Left ventricle myocardium superior (tissue), 1 donor: ENCODE measurements at regions not wholly inside any gene's neighbourhood (a gene's known extent, or its start where the extent isn't known, plus 50 kb on each side); places are given as distances from the start of the nearest gene placed in this dataset.
"Not testable (repeated sequence)": the region's sequence is repeated elsewhere in the genome, so short reads cannot be mapped to it uniquely, and the experiment has no call there.

Experiments
- ATAC-seq: fragments of 200-7000 bp; cut with Tn5 transposase; one replicate; pipeline ENCODE4 v1.9.1; 2020; ENCODE audit warnings: mild to moderate bottlenecking, moderate library complexity
- DNase-seq: peaks from one replicate; pipeline ENCODE4 v3.0.0-alpha.2; 2020
- intact Hi-C: fragments of 100-400 bp; cut with micrococcal nuclease; formaldehyde crosslinking; loops from one replicate; pipeline ENCODE4 v1.11.0; 2022
- donor health status: DM: no; HTN: yes; CAD: no; lungs with severe emphysema.

GRCh38 chr12:67091204-67091603 is 178.0 kb upstream of the CAND1 start:
- DNase-seq (no peak), ATAC-seq (peak; percentile 13)
- intact Hi-C loops: no loop called here

DNA sequence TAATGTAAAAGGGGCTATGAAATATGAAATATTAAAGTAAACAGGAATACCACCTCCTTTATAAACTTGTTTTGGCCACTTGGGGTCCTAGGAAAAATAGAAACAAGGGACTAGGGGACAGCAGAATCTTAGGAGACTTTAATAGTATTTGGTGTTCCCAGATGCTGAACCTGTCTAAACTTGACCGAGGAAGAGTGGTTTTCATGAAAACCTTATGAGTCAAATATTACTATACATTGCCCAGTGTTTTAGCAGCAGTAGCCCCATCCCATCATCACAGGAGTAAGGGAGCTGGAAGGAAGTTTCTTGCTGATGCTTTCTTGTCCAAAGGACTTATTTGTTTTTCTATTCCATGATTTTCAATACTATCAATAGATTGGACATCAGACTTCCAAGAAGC is 177.5 kb upstream of the CAND1 start:
- ATAC-seq (no peak), DNase-seq (no peak)
- intact Hi-C loops: no loop called here

- ATAC-seq, intact Hi-C loops: not testable (repeated sequence)
These were observed 176.2 kb upstream of the CAND1 start for GRCh38 chr12:67092934-67093333.

GRCh38 chr12:67096533-67097318 is 172.4 kb upstream of the CAND1 start:
- intact Hi-C loops: no loop called here
- ATAC-seq: peak; percentile 58
- no peak for DNase-seq

More at GRCh38 chr12:67092934-67093333, 176.2 kb upstream of the CAND1 start:
- DNase-seq: not testable (repeated sequence)

GRCh38 chr12:67099858-67100257 is 169.3 kb upstream of the CAND1 start:
- ATAC-seq (peak; percentile 82), DNase-seq (peak; percentile 29)
- intact Hi-C loops: no loop called here

- DNase-seq (no peak), ATAC-seq (no peak)
- intact Hi-C loops: no loop called here
These were observed 165.6 kb upstream of the CAND1 start for GRCh38 chr12:67103521-67103920.

DNA sequence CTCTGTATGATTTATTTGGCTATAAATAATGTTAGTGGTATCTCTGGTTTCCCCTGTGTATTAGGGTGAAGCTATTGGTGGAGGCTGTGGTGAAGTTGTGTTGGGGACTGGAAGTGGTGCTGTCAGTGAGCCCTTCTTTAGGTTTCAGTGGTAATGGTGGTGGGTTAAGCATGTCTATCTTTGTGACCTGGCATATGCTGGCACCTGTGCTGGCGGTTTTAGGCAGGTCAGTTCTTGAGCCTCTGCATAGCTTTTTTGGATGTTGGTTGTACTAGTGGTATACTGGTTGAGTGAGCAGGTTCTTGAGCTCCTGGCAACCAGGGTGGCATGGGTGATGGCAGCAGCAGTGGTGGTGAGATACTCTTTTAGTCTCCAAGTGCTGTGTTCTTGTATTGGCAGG is 161.9 kb upstream of the CAND1 start:
- intact Hi-C loops: no loop called here
- DNase-seq (no peak), ATAC-seq (no peak)

DNA sequence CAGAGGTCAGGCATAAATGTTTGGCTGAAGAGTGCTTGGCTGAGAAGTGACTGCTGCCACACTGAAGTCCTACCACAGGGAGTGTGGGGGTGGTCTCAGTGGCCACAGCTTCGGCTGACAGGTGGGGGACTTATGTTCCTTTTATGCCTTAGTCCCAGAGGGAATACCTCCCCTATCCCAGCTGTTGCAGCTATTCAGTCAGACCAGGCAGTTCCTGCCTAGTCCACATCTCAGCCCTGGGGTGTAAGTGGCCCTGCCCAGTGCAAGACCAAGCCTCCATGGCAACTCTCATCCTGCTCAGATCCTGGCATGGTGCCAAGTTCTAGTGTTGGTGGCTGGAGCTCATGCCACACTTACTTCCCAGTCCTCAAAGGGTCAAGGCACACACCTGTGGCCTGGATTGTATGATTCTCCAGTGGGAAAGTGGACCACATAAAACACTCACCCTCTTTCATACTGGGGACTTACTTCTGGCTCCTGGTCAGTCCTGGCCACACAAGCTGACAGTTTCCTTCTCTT is 161.3 kb upstream of the CAND1 start:
- DNase-seq (no peak), ATAC-seq (no peak)
- intact Hi-C loops: no loop called here

DNA sequence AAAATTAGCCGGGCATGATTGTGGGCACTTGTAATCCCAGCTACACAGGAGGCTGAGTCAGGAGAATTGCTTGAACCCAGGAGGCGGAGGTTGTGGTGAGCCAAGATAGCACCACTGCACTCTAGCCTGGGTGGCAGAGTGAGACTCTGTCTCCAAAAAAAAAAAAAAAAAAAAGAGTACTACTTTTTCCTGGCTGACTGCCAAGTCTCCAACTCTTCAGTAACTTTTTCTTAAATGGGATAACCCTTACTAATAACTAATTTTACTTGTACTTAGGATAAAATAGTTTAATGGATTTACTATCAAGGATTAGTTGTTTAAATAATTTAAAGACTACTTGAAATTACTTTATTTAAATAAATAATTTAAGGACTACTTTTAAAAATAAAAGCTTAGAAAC is 158.8 kb upstream of the CAND1 start:
- ATAC-seq, DNase-seq, intact Hi-C loops: not testable (repeated sequence)

- no peak for ATAC-seq
- intact Hi-C loops: no loop called here
- no peak for DNase-seq
These were observed 158.0 kb upstream of the CAND1 start for GRCh38 chr12:67111182-67111581.

- DNase-seq: no peak
- intact Hi-C loops: no loop called here
- no peak for ATAC-seq
These were observed 156.6 kb upstream of the CAND1 start for GRCh38 chr12:67112586-67112985.

DNA sequence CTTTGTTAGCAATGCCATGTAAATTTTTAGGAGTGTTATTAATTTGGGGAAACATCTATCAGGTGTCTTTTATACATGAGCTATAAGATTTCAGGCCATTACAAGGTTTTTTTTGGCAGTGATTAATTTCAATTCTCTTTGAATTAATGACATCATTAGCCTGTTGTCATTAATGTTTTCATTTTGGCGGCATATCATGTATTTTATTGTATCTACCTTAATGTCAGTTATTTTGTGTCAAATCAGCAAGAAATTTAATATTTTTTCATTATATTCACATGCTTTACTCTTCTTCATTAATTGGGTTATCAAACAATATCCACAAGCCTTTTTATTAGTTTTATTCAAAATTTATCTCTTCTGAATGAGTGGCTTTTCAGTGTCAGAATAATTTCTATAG is 153.0 kb upstream of the CAND1 start:
- ATAC-seq (no peak), DNase-seq (no peak)
- intact Hi-C loops: no loop called here

GRCh38 chr12:67122584-67122983 is 146.6 kb upstream of the CAND1 start:
- intact Hi-C loops: no loop called here
- DNase-seq: no peak
- ATAC-seq: no peak

GRCh38 chr12:67137256-67137655 is 131.9 kb upstream of the CAND1 start:
- DNase-seq: no peak
- intact Hi-C loops: no loop called here
- no peak for ATAC-seq

- DNase-seq: no peak
- intact Hi-C loops: no loop called here
- no peak for ATAC-seq
These were observed 127.7 kb upstream of the CAND1 start for GRCh38 chr12:67141296-67142018.

DNA sequence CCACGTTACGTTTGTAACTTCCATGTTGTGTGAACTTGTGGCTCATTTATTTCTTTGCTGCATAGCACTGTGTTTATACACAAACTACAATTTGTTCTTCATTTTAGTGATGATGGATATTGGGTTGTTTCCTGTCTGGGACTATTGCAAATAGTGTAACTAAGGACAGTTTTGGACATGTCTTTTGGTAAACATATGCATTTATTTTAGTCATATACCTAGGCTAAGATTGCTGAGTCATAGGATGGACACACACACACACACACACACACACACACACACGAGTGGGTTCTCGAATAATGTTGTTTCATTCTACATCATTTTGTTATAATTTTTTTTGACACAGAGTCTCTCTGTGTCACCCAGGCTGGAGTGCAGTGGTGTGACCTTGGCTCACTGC is 123.5 kb upstream of the CAND1 start:
- DNase-seq (no peak), ATAC-seq (no peak)
- intact Hi-C loops: no loop called here

DNA sequence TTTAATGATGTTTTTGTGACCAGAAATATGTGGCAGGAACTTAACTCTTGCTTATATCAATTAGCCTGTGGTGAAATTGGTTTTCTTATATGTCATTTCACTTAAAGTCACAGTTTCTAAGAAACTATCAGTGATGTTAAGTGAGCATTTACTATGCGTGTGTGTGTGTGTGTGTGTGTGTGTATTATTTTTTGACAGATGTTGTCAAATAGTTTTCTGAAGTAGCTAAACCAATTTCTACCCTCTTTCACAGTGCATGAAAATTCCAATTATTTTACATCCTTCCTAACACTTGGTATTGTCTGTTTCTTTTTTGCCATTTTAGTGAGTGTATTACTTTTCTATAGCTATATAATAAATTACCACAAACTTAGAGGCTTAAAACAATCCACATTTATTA is 122.1 kb upstream of the CAND1 start:
- intact Hi-C loops: no loop called here
- no peak for DNase-seq
- ATAC-seq: no peak

DNA sequence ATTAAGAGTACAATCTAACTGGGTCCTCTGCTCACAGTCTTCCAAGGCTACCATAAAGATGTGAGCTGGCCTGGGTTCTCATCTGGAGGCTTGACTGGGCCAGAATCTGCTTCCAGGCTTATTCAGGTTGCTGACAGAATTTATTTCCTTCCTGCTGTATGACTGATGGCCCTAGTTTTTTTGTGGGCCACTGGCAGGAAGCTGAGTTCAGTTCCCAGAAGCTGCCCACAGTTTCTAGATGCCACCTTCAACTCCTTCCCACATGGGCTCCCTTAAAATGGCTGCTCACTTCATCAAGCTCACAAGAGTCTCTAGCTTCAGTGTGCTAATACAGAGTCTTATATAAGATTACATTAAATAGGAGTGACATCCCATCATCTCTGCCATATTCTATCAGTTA is 121.7 kb upstream of the CAND1 start:
- DNase-seq (no peak), ATAC-seq (no peak)
- intact Hi-C loops: no loop called here

GRCh38 chr12:67148265-67148664 is 120.9 kb upstream of the CAND1 start:
- ATAC-seq (no peak), DNase-seq (no peak)
- intact Hi-C loops: no loop called here

DNA sequence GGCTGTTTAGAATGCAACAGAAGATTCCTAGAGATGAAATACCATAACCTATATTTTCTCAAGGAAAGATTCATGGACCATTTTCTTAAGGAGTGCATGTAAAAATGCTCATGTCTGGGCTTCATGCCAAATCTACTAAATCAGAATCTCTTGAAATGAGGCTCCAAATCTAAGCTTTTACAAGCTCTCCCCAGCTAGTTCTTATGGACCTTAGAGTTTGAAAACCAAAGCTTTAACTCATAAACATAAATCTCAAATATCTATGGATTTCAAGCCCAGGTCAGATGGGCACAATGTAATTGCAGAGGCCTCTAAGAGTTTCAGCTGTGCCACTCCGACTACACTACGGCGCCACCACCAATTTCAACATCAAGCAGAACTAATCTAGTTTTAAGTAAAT is 117.3 kb upstream of the CAND1 start:
- DNase-seq (no peak), ATAC-seq (no peak)
- intact Hi-C loops: no loop called here

DNA sequence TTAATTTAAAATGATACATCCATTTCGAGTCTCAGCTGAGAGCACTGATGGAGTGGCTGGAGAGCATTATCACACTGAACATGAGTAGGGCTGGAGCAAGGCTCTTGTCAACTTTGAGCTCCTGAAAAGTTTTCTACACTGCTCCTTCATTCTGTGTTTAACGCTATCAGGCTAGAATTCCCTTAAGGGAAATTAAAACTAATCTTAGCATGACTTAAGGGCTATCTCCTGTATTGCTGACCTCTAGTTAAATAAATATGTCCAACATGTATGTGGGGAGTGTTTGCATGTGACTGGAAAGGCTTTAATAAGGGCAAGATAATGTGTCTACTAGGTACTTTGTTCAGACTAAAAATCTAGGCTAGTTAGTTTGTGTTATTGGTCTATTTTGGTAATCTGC is 116.7 kb upstream of the CAND1 start:
- ATAC-seq (no peak), DNase-seq (no peak)
- intact Hi-C loops: no loop called here
